ENCODE measurements at regions not wholly inside any gene's neighbourhood (a gene's known extent, or its start where the extent isn't known, plus 50 kb on each side); places are given as distances from the start of the nearest gene placed in this dataset.

DNA sequence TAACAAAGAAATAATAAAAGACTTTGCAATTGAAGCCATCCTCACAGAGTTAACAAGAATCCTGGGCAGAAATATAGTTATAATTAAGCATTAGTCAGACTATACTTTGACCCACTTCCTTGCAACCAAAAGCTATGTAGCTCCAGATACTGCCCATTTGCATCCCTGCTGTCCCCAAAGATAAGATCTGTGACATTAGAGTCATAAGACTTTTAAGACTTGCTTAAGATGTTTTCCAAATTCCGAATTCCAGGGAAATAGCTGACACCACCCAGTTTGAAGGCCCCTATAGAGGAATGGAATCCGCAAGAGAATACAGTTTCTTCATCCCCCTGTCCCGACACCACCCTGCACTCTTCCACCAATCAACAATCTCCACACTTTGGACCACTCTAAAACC, 69.5 kb upstream of the TLK1 start:
- Histone ChIP-seq H3K9ac (ENCODE audit: insufficient read depth, low read length, poor library complexity, severe bottlenecking) (no peak overlapping the region), H3K4me3 (replicated peaks in 1 of 3; ENCODE audit: low read depth in 2 of 3, low read length in 3 of 3) (no peak overlapping the region), H3K4me1 (ENCODE audit: control insufficient read depth in 1 of 2, insufficient read depth in 2 of 2, low read length in 2 of 2) (no peaks in the 10 kb centered on the region), H2AFZ (ENCODE audit: insufficient read depth, low read depth, low read length, poor library complexity, severe bottlenecking) (no peak overlapping the region), H4K20me1 (ENCODE audit: insufficient read depth, low read length) (no peaks in the 10 kb centered on the region), H3K36me3 (replicated peaks in 1 of 2; ENCODE audit: control insufficient read depth in 1 of 2, insufficient read depth in 2 of 2, low read length in 2 of 2) (no peaks in the 10 kb centered on the region), H3K79me2 (ENCODE audit: insufficient read depth, low read length) (no peaks in the 10 kb centered on the region), H3K27me3 (ENCODE audit: control insufficient read depth in 2 of 2, insufficient read depth in 2 of 2, low read length in 2 of 2) (no peaks in the 10 kb centered on the region), H3K9me3 (replicated peaks in 1 of 2; ENCODE audit: control insufficient read depth in 1 of 2, insufficient read depth in 1 of 2, low read length in 2 of 2) (no peaks in the 10 kb centered on the region), H3K4me2 (replicated peaks; ENCODE audit: extremely low read depth, low read length, poor library complexity, severe bottlenecking) (no peak overlapping the region), H3K27ac (ENCODE audit: low read depth in 1 of 2, low read length in 2 of 2) (no peak overlapping the region)
- WGBS (ENCODE audit: insufficient coverage): 100% methylated on average over 2 of the region's 3 CpGs
- intact Hi-C loops (cut with micrococcal nuclease): no loop called here
- H3K27ac Mint-ChIP-seq: no peak overlapping the region
- no peaks in the 10 kb centered on the region for H3K36me3 Mint-ChIP-seq
- DNase-seq: no peak
- H3K9me3 Mint-ChIP-seq: peaks cover 0 to 2% (median 0%) of the 10 kb centered on the region in 7 donors
- peaks cover 0 to 2% (median 1%) of the 10 kb centered on the region in 3 donors for H3K27me3 Mint-ChIP-seq (ENCODE audit: low read depth in 3 of 3)
- no peak overlapping the region for H3K4me3 Mint-ChIP-seq
- TF ChIP-seq, protein P1, sequence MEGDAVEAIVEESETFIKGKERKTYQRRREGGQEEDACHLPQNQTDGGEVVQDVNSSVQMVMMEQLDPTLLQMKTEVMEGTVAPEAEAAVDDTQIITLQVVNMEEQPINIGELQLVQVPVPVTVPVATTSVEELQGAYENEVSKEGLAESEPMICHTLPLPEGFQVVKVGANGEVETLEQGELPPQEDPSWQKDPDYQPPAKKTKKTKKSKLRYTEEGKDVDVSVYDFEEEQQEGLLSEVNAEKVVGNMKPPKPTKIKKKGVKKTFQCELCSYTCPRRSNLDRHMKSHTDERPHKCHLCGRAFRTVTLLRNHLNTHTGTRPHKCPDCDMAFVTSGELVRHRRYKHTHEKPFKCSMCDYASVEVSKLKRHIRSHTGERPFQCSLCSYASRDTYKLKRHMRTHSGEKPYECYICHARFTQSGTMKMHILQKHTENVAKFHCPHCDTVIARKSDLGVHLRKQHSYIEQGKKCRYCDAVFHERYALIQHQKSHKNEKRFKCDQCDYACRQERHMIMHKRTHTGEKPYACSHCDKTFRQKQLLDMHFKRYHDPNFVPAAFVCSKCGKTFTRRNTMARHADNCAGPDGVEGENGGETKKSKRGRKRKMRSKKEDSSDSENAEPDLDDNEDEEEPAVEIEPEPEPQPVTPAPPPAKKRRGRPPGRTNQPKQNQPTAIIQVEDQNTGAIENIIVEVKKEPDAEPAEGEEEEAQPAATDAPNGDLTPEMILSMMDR (IDR thresholded peaks at IDR 0.05): no peak
- no peaks in the 10 kb centered on the region for H3K4me1 Mint-ChIP-seq

DNA sequence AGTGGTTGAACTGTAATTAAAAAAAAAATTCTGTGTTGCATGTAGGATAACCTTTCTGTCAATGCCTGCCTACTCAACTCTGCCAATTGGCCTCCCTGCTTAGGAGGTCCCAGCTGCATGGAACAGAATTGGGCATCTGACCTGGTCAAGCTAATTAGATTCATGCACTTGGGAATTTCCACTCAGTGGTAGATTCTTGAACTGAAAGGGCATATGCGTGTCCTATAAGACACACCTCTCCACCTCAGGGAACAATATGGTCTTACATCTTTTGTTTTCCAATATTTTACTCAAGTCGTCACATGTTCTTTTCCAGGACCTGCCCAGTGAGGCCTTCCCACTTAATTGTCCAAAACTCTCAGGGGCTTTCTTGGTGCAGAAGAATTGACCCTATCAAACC, 68.1 kb upstream of the TLK1 start:
- no peaks in the 10 kb centered on the region for H3K4me1 Mint-ChIP-seq
- Histone ChIP-seq H3K4me1 (ENCODE audit: control insufficient read depth in 1 of 2, insufficient read depth in 2 of 2, low read length in 2 of 2) (no peaks in the 10 kb centered on the region), H4K20me1 (ENCODE audit: insufficient read depth, low read length) (no peaks in the 10 kb centered on the region), H3K27ac (ENCODE audit: low read depth in 1 of 2, low read length in 2 of 2) (no peak overlapping the region), H2AFZ (ENCODE audit: insufficient read depth, low read depth, low read length, poor library complexity, severe bottlenecking) (no peak overlapping the region), H3K9me3 (replicated peaks in 1 of 2; ENCODE audit: control insufficient read depth in 1 of 2, insufficient read depth in 1 of 2, low read length in 2 of 2) (no peaks in the 10 kb centered on the region), H3K27me3 (ENCODE audit: control insufficient read depth in 2 of 2, insufficient read depth in 2 of 2, low read length in 2 of 2) (no peaks in the 10 kb centered on the region), H3K4me2 (replicated peaks; ENCODE audit: extremely low read depth, low read length, poor library complexity, severe bottlenecking) (no peak overlapping the region), H3K4me3 (replicated peaks in 1 of 3; ENCODE audit: low read depth in 2 of 3, low read length in 3 of 3) (no peak overlapping the region), H3K36me3 (replicated peaks in 1 of 2; ENCODE audit: control insufficient read depth in 1 of 2, insufficient read depth in 2 of 2, low read length in 2 of 2) (no peaks in the 10 kb centered on the region), H3K9ac (ENCODE audit: insufficient read depth, low read length, poor library complexity, severe bottlenecking) (no peak overlapping the region), H3K79me2 (ENCODE audit: insufficient read depth, low read length) (no peaks in the 10 kb centered on the region)
- H3K9me3 Mint-ChIP-seq: peaks cover 0 to 6% (median 2%) of the 10 kb centered on the region in 7 donors
- no peak for DNase-seq
- H3K27me3 Mint-ChIP-seq (ENCODE audit: low read depth in 3 of 3): peaks cover 0 to 3% (median 1%) of the 10 kb centered on the region in 3 donors
- no peaks in the 10 kb centered on the region for H3K36me3 Mint-ChIP-seq
- TF ChIP-seq, protein P1 (IDR thresholded peaks at IDR 0.05): no peak
- intact Hi-C loops (cut with micrococcal nuclease): no loop called here
- H3K4me3 Mint-ChIP-seq: no peak overlapping the region
- no peak overlapping the region for H3K27ac Mint-ChIP-seq
- WGBS (ENCODE audit: insufficient coverage): 100% methylated on average over 1 of the region's 2 CpGs

Measured in CD14-positive monocyte (primary cell).